H9 (cell line): ENCODE measurements at regions not wholly inside any gene's neighbourhood (a gene's known extent, or its start where the extent isn't known, plus 50 kb on each side); places are given as distances from the start of the nearest gene placed in this dataset.

Source experiments
- DNase-seq: peaks from one replicate; pipeline ENCODE4 v3.0.0-alpha.2; 2017
- H2AFZ ChIP-seq: one replicate; pipeline ENCODE4 v1.6.1; 2013; ENCODE audit warnings: mild to moderate bottlenecking, low read length, control low read depth, moderate library complexity
- H2AK5ac ChIP-seq: 2 replicates; pipeline ENCODE4 v1.6.1; 2013; ENCODE audit warnings: low read length, control low read depth, mixed read lengths; ENCODE audit not compliant: insufficient read length
- H2BK120ac ChIP-seq: one replicate; pipeline ENCODE4 v1.6.1; 2013; ENCODE audit warnings: low read depth, mild to moderate bottlenecking, low read length, control low read depth, inconsistent platforms; ENCODE audit not compliant: poor library complexity, severe bottlenecking
- H2BK12ac ChIP-seq: 2 replicates; pipeline ENCODE4 v1.6.1; 2013; ENCODE audit warnings: low read length, control low read depth, mixed read lengths, low read depth; ENCODE audit not compliant: insufficient read length
- H2BK15ac ChIP-seq: 2 replicates; pipeline ENCODE4 v1.6.1; 2013; ENCODE audit warnings: low read depth, low read length, control low read depth
- H2BK20ac ChIP-seq: one replicate; pipeline ENCODE4 v1.6.1; 2013; ENCODE audit warnings: low read depth, mild to moderate bottlenecking, low read length, control low read depth, inconsistent platforms; ENCODE audit not compliant: poor library complexity, severe bottlenecking
- H2BK5ac ChIP-seq: 2 replicates; pipeline ENCODE4 v1.6.1; 2013; ENCODE audit warnings: low read length, control low read depth, mixed read lengths; ENCODE audit not compliant: insufficient read length
- H3K14ac ChIP-seq: 2 replicates; pipeline ENCODE4 v1.6.1; 2013; ENCODE audit warnings: low read length, control low read depth; ENCODE audit not compliant: insufficient read depth
- H3K18ac ChIP-seq: 2 replicates; pipeline ENCODE4 v1.6.1; 2013; ENCODE audit warnings: low read depth, mild to moderate bottlenecking, mixed read lengths, low read length, control low read depth; ENCODE audit not compliant: insufficient read length
- H3K23ac ChIP-seq: 2 replicates; pipeline ENCODE4 v1.6.1; 2013; ENCODE audit warnings: low read length, control low read depth, mixed read lengths, low read depth; ENCODE audit not compliant: insufficient read length
- H3K23me2 ChIP-seq: 2 replicates; pipeline ENCODE4 v1.6.1; 2013; ENCODE audit warnings: low read depth, mild to moderate bottlenecking, mixed read lengths, low read length, control low read depth; ENCODE audit not compliant: insufficient read length, poor library complexity, severe bottlenecking
- H3K27ac ChIP-seq: 2 replicates; pipeline ENCODE4 v1.5.1; 2013; ENCODE audit warnings: low read length, control low read depth, mixed read lengths, low read depth; ENCODE audit not compliant: insufficient read length
- H3K27me3 ChIP-seq: 2 replicates; pipeline ENCODE4 v1.6.1; 2013; ENCODE audit warnings: low read length, control low read depth, inconsistent platforms; ENCODE audit not compliant: insufficient read depth
- H3K4ac ChIP-seq: 2 replicates; pipeline ENCODE4 v1.6.1; 2013; ENCODE audit warnings: low read depth, mild to moderate bottlenecking, control low read depth, inconsistent platforms, low read length, moderate library complexity
- H3K4me1 ChIP-seq: 2 replicates; pipeline ENCODE4 v1.6.1; 2013; ENCODE audit warnings: low read length, control low read depth, inconsistent platforms; ENCODE audit not compliant: insufficient read depth
- H3K4me2 ChIP-seq: 2 replicates; pipeline ENCODE4 v1.6.1; 2013; ENCODE audit warnings: low read length, control low read depth, mixed read lengths; ENCODE audit not compliant: insufficient read length, insufficient read depth
- H3K56ac ChIP-seq: 2 replicates; pipeline ENCODE4 v1.6.1; 2013; ENCODE audit warnings: low read depth, mild to moderate bottlenecking, mixed read lengths, low read length, control low read depth; ENCODE audit not compliant: insufficient read length
- H3K79me1 ChIP-seq: 2 replicates; pipeline ENCODE4 v1.6.1; 2013; ENCODE audit warnings: low read depth, mild to moderate bottlenecking, moderate library complexity, low read length, control low read depth, inconsistent platforms; ENCODE audit not compliant: insufficient read depth, poor library complexity, severe bottlenecking
- H3K79me2 ChIP-seq: 2 replicates; pipeline ENCODE4 v1.6.1; 2013; ENCODE audit warnings: low read length, control low read depth, inconsistent platforms; ENCODE audit not compliant: insufficient read depth
- H3K9ac ChIP-seq: 2 replicates; pipeline ENCODE4 v1.6.1; 2013; ENCODE audit warnings: low read length, control low read depth, mixed read lengths; ENCODE audit not compliant: insufficient read length; ENCODE audit errors: extremely low read depth
- H3K9me3 ChIP-seq: one replicate; pipeline ENCODE4 v1.6.1; 2013; ENCODE audit warnings: low read depth, low read length, inconsistent platforms; ENCODE audit not compliant: control insufficient read depth
- H3T11ph ChIP-seq: one replicate; pipeline ENCODE4 v1.6.1; 2013; ENCODE audit warnings: mild to moderate bottlenecking, low read length, control low read depth, inconsistent platforms
- H4K20me1 ChIP-seq: one replicate; pipeline ENCODE4 v1.6.1; 2013; ENCODE audit not compliant: control insufficient read depth, insufficient read length, insufficient read depth
- H4K5ac ChIP-seq: 2 replicates; pipeline ENCODE4 v1.6.1; 2013; ENCODE audit warnings: low read depth, mild to moderate bottlenecking, mixed read lengths, low read length, control low read depth; ENCODE audit not compliant: insufficient read length
- H4K8ac ChIP-seq: replicated peaks from 2 replicates; pipeline ENCODE4 v1.6.1; 2013; ENCODE audit warnings: low read length, control low read depth, mixed read lengths, low read depth; ENCODE audit not compliant: insufficient read length
- H4K91ac ChIP-seq: 2 replicates; pipeline ENCODE4 v1.6.1; 2013; ENCODE audit warnings: low read depth, mild to moderate bottlenecking, moderate library complexity, mixed read lengths, low read length, control low read depth; ENCODE audit not compliant: insufficient read length
- H3K27ac Mint-ChIP-seq, 3 experiments: 2 replicates in 2 of 3; 3 replicates in 1 of 3; pipeline ENCODE4 v1.8.0; 2020 to 2021; ENCODE audit warnings: mixed read lengths in 3 of 3, mild to moderate bottlenecking in 1 of 3, moderate library complexity in 1 of 3
- H3K27me3 Mint-ChIP-seq: 2 replicates; pipeline ENCODE4 v1.8.0; 2021; ENCODE audit warnings: low read depth, mild to moderate bottlenecking, moderate library complexity, mixed read lengths
- H3K36me3 Mint-ChIP-seq, 3 experiments: 2 replicates in 2 of 3; 3 replicates in 1 of 3; pipeline ENCODE4 v1.8.0; 2020 to 2021; ENCODE audit warnings: low read depth in 3 of 3, mixed read lengths in 3 of 3; ENCODE audit not compliant: insufficient read depth in 1 of 3
- H3K4me1 Mint-ChIP-seq, 2 experiments: 2 replicates each; pipeline ENCODE4 v1.8.0; 2020; ENCODE audit warnings: mixed read lengths in 2 of 2
- H3K4me3 Mint-ChIP-seq, 2 experiments: 2 replicates in 1 of 2; 3 replicates in 1 of 2; pipeline ENCODE4 v1.8.0; 2020 to 2021; ENCODE audit warnings: mild to moderate bottlenecking in 2 of 2, mixed read lengths in 2 of 2, moderate library complexity in 1 of 2
- H3K9me3 Mint-ChIP-seq, 2 experiments: 2 replicates in 1 of 2; 3 replicates in 1 of 2; pipeline ENCODE4 v1.8.0; 2020; ENCODE audit warnings: mild to moderate bottlenecking in 2 of 2, mixed read lengths in 2 of 2, moderate library complexity in 1 of 2
- CTCF ChIP-seq: fragments of 200-600 bp; sonication (generic); conservative IDR thresholded peaks from 3 replicates; pipeline ENCODE4 v1.8.0; 2021; ENCODE audit warnings: antibody characterized with exemption, mild to moderate bottlenecking
- WGBS: extraction: QIAGEN DNeasy Blood & Tissue Kit; methylation state at CpG from one replicate; pipeline ENCODE4 v1.1.7; 2013; ENCODE audit warnings: missing lambda C conversion rate, low lambda C conversion rate, mixed read lengths; ENCODE audit not compliant: insufficient read length; ENCODE audit errors: extremely low coverage; 5-methylcytosine and 5-hydroxymethylcytosine counted together

- no peaks in the 10 kb centered on the region for H3K79me2 ChIP-seq
- no peak overlapping the region for H3K23ac ChIP-seq
- no peak overlapping the region for H3K9ac ChIP-seq
- no peak overlapping the region for H4K91ac ChIP-seq
- no peaks in the 10 kb centered on the region for H3K23me2 ChIP-seq
- peaks cover 9% of the 10 kb centered on the region; the same call in 1 of the 2 replicates for H3K4me1 ChIP-seq
- no CpG with 5 or more reads among the region's 6 CpGs for WGBS
- H3K9me3 Mint-ChIP-seq, result no peaks in the 10 kb centered on the region
- no peaks in the 10 kb centered on the region for H3K9me3 ChIP-seq
- no peak overlapping the region for H2BK20ac ChIP-seq
- no peak overlapping the region for H2BK12ac ChIP-seq
- no peak overlapping the region for H2BK15ac ChIP-seq
- H3K27me3 ChIP-seq, result no peaks in the 10 kb centered on the region
- no peak overlapping the region for H3K14ac ChIP-seq
- no peaks in the 10 kb centered on the region for H3K79me1 ChIP-seq
- H3K4me2 ChIP-seq, result no peak overlapping the region
- H4K20me1 ChIP-seq, result no peaks in the 10 kb centered on the region
- H3K27ac ChIP-seq, result no peak overlapping the region
- no peak overlapping the region for H3K4me3 Mint-ChIP-seq
- H3K4me1 Mint-ChIP-seq, result peaks cover 23 to 41% of the 10 kb centered on the region in 2 experiments
- H2AK5ac ChIP-seq, result no peak overlapping the region
- H3K27me3 Mint-ChIP-seq, result peaks cover 2% of the 10 kb centered on the region
- H3K36me3 Mint-ChIP-seq, result no peaks in the 10 kb centered on the region
- H3K56ac ChIP-seq, result no peak overlapping the region
- no peak overlapping the region for H3K4ac ChIP-seq
- H2BK5ac ChIP-seq, result no peak overlapping the region
- H3K18ac ChIP-seq, result no peak overlapping the region
- H2BK120ac ChIP-seq, result no peak overlapping the region
- H3K27ac Mint-ChIP-seq, result no peak overlapping the region; a peak in 1 of 7 replicates
- DNase-seq, result no peak
- no peak for TF ChIP-seq CTCF
- no peak overlapping the region for H4K8ac ChIP-seq
- H3T11ph ChIP-seq, result no peak overlapping the region
- no peak overlapping the region for H2AFZ ChIP-seq
- H4K5ac ChIP-seq, result no peak overlapping the region
Observed at GRCh38 chr2:12317814-12318426, 398.8 kb upstream of the TRIB2 start.
